PC-9 (cell line): ENCODE measurements at regions not wholly inside any gene's neighbourhood (a gene's known extent, or its start where the extent isn't known, plus 50 kb on each side); places are given as distances from the start of the nearest gene placed in this dataset.

Experiments used
- CTCF ChIP-seq: fragments of 200-600 bp; sonication (generic); conservative IDR thresholded peaks from 2 replicates; pipeline ENCODE4 v1.6.1; 2017; ENCODE audit warnings: mixed run types, antibody characterized with exemption, mild to moderate bottlenecking, moderate library complexity
- EZH2 ChIP-seq: fragments of 200-600 bp; sonication (generic); IDR thresholded peaks from 2 replicates; pipeline ENCODE4 v1.8.0; 2017; ENCODE audit warnings: antibody characterized with exemption, low read depth

- TF ChIP-seq CTCF = no peak
- TF ChIP-seq EZH2 = no peak
These were observed 1784.2 kb upstream of the CELF4 start for GRCh38 chr18:39349801-39350200.
